ENCODE measurements at regions not wholly inside any gene's neighbourhood (a gene's known extent, or its start where the extent isn't known, plus 50 kb on each side); places are given as distances from the start of the nearest gene placed in this dataset.
"Not testable (repeated sequence)": the region's sequence is repeated elsewhere in the genome, so short reads cannot be mapped to it uniquely, and the experiment has no call there.

GRCh38 chr10:29363930-29364329 lies 75.1 kb downstream of the LYZL1 start:
- POLR2A ChIA-PET; H3K4me1 Mint-ChIP-seq; CTCF ChIA-PET; H3K27ac Mint-ChIP-seq; H3K27me3 Mint-ChIP-seq; DNase-seq; H3K36me3 Mint-ChIP-seq (ENCODE audit: low read depth); H3K9me3 Mint-ChIP-seq; ATAC-seq (ENCODE audit: low read depth); intact Hi-C loops (cut with micrococcal nuclease); H3K4me3 Mint-ChIP-seq: not testable (repeated sequence)

- CTCF ChIA-PET; POLR2A ChIA-PET; DNase-seq; H3K9me3 Mint-ChIP-seq; H3K4me3 Mint-ChIP-seq; H3K27me3 Mint-ChIP-seq; ATAC-seq (ENCODE audit: low read depth); H3K4me1 Mint-ChIP-seq; H3K36me3 Mint-ChIP-seq (ENCODE audit: low read depth); intact Hi-C loops (cut with micrococcal nuclease); H3K27ac Mint-ChIP-seq: not testable (repeated sequence)
Observed at GRCh38 chr10:29366206-29366605, 77.3 kb downstream of the LYZL1 start.

- CTCF ChIA-PET, result no interaction called here
- Mint-ChIP-seq H3K4me1 (no peaks in the 10 kb centered on the region), H3K4me3 (no peak overlapping the region), H3K36me3 (ENCODE audit: low read depth) (no peaks in the 10 kb centered on the region), H3K9me3 (no peaks in the 10 kb centered on the region), H3K27ac (no peak overlapping the region), H3K27me3 (peaks cover 6% of the 10 kb centered on the region)
- no peak for TF ChIP-seq CTCF (IDR thresholded peaks at IDR 0.05)
- ATAC-seq (ENCODE audit: low read depth) (no peak), DNase-seq (no peak)
- intact Hi-C loops (cut with micrococcal nuclease), result no loop called here
- POLR2A ChIA-PET, result no interaction called here
Observed at GRCh38 chr10:29369419-29369818, 80.5 kb downstream of the LYZL1 start.

GRCh38 chr10:29370097-29371092 lies 81.5 kb downstream of the LYZL1 start:
- ChIA-PET POLR2A (no interaction called here), CTCF (interaction anchor here (0.6 kb wide), 1 partner anchor 16 kb away, joined by 4 read pairs; no protein-coding TSS in a partner anchor)
- Mint-ChIP-seq H3K4me1 (no peaks in the 10 kb centered on the region), H3K27ac (no peak overlapping the region), H3K27me3 (peaks cover 6% of the 10 kb centered on the region), H3K36me3 (ENCODE audit: low read depth) (no peaks in the 10 kb centered on the region), H3K9me3 (no peaks in the 10 kb centered on the region), H3K4me3 (no peak overlapping the region)
- DNase-seq (no peak), ATAC-seq (ENCODE audit: low read depth) (no peak)
- no peak for TF ChIP-seq CTCF (IDR thresholded peaks at IDR 0.05)
- intact Hi-C loops (cut with micrococcal nuclease), result no loop called here

- no peak for ATAC-seq (ENCODE audit: low read depth)
- POLR2A ChIA-PET, result no interaction called here
- no peak for TF ChIP-seq CTCF (IDR thresholded peaks at IDR 0.05)
- Mint-ChIP-seq H3K4me3 (no peak overlapping the region), H3K4me1 (no peaks in the 10 kb centered on the region), H3K9me3 (no peaks in the 10 kb centered on the region), H3K36me3 (ENCODE audit: low read depth) (no peaks in the 10 kb centered on the region), H3K27ac (no peak overlapping the region), H3K27me3 (peaks cover 6% of the 10 kb centered on the region)
- DNase-seq, result no peak
- intact Hi-C loops (cut with micrococcal nuclease), result no loop called here
- CTCF ChIA-PET, result no interaction called here
Observed at GRCh38 chr10:29372920-29373319, 84.0 kb downstream of the LYZL1 start.

GRCh38 chr10:29374162-29374561 lies 85.3 kb downstream of the LYZL1 start:
- Mint-ChIP-seq H3K4me1 (no peaks in the 10 kb centered on the region), H3K36me3 (ENCODE audit: low read depth) (no peaks in the 10 kb centered on the region), H3K9me3 (no peaks in the 10 kb centered on the region), H3K4me3 (no peak overlapping the region), H3K27ac (no peak overlapping the region), H3K27me3 (peaks cover 4% of the 10 kb centered on the region)
- POLR2A ChIA-PET, result no interaction called here
- no peak for TF ChIP-seq CTCF (IDR thresholded peaks at IDR 0.05)
- CTCF ChIA-PET, result no interaction called here
- ATAC-seq (ENCODE audit: low read depth) (no peak), DNase-seq (no peak)
- intact Hi-C loops (cut with micrococcal nuclease), result no loop called here
